ENCODE measurements at regions not wholly inside any gene's neighbourhood (a gene's known extent, or its start where the extent isn't known, plus 50 kb on each side); places are given as distances from the start of the nearest gene placed in this dataset.

DNA sequence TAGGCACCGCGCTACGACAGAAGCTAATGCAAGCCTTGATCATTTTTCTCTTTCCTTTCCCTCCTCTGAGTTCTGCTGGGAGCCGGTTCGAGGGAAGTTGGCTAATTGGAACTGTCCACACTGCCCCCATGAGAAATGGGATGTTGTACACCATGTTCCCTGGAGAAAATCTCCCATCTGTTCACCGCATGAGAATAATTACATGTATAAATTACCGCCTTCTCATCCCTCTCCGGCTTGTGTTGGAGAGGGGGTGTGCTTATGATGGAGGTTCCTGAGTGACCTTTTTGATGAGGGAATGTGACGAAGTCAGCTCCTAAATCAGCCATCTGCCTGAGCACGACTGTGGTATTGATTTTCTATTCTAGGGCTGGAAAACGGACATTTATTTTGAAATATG, 320.2 kb upstream of the SULF2 start:
- TF ChIP-seq, protein P1, sequence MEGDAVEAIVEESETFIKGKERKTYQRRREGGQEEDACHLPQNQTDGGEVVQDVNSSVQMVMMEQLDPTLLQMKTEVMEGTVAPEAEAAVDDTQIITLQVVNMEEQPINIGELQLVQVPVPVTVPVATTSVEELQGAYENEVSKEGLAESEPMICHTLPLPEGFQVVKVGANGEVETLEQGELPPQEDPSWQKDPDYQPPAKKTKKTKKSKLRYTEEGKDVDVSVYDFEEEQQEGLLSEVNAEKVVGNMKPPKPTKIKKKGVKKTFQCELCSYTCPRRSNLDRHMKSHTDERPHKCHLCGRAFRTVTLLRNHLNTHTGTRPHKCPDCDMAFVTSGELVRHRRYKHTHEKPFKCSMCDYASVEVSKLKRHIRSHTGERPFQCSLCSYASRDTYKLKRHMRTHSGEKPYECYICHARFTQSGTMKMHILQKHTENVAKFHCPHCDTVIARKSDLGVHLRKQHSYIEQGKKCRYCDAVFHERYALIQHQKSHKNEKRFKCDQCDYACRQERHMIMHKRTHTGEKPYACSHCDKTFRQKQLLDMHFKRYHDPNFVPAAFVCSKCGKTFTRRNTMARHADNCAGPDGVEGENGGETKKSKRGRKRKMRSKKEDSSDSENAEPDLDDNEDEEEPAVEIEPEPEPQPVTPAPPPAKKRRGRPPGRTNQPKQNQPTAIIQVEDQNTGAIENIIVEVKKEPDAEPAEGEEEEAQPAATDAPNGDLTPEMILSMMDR (IDR thresholded peaks at IDR 0.05), result no peak
- TF ChIP-seq POLR2A (IDR thresholded peaks at IDR 0.05), result no peak
